ENCODE measurements at regions not wholly inside any gene's neighbourhood (a gene's known extent, or its start where the extent isn't known, plus 50 kb on each side); places are given as distances from the start of the nearest gene placed in this dataset.

- no peak for DNase-seq (ENCODE audit: low read depth)
- in situ Hi-C loops (cut with HindIII; ENCODE audit: low pct_unique_long_range_greater_than_20kb, low sequenced_read_pairs), result no loop called here
These were observed 172.8 kb downstream of the SUCNR1 start for GRCh38 chr3:152046280-152046679.

DNA sequence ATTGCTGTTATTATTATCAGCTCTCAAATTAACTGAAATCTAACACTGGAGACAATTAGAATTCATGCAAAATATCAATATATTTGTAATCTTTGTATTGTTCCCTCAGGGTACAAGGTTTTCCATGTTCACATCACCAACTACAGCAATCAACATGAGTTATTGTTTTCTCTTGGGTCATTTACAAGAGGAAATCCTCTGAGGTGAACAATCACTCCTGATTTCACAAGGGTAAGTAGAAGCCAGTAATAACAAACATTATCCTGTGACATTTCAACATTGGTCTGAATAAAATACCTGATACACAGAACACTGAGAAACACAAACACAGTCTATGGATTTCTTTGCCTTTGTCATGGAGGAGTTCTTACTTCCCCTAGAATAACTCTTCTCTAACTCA, 174.0 kb downstream of the SUCNR1 start:
- no peak for DNase-seq (ENCODE audit: low read depth)
- in situ Hi-C loops (cut with HindIII; ENCODE audit: low pct_unique_long_range_greater_than_20kb, low sequenced_read_pairs), result no loop called here

DNA sequence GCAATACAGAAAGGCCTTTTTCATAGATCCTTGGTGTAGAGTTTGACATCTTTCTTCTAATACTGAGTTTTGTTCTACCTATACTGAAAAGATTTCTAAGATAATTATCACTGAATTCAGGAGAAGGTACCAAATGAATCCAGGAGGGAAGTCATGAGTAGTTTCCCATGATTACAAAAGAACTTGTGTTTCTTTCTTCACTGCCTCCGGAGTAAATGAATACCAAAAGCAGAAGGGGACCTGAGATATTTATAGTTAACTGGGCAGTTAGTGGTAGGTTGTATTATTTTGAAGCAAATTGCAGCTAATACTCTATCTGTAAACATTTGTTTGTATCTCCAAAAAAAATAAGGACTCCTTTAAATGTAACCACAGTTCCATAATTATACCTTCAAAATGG, 175.4 kb downstream of the SUCNR1 start:
- DNase-seq (ENCODE audit: low read depth), result no peak
- in situ Hi-C loops (cut with HindIII; ENCODE audit: low pct_unique_long_range_greater_than_20kb, low sequenced_read_pairs), result no loop called here

- in situ Hi-C loops (cut with HindIII; ENCODE audit: low pct_unique_long_range_greater_than_20kb, low sequenced_read_pairs), result no loop called here
- DNase-seq (ENCODE audit: low read depth), result no peak
These were observed 177.5 kb downstream of the SUCNR1 start for GRCh38 chr3:152050903-152051302.

GRCh38 chr3:152051501-152052404, 178.3 kb downstream of the SUCNR1 start:
- DNase-seq (ENCODE audit: low read depth), result no peak
- in situ Hi-C loops (cut with HindIII; ENCODE audit: low pct_unique_long_range_greater_than_20kb, low sequenced_read_pairs), result no loop called here

DNA sequence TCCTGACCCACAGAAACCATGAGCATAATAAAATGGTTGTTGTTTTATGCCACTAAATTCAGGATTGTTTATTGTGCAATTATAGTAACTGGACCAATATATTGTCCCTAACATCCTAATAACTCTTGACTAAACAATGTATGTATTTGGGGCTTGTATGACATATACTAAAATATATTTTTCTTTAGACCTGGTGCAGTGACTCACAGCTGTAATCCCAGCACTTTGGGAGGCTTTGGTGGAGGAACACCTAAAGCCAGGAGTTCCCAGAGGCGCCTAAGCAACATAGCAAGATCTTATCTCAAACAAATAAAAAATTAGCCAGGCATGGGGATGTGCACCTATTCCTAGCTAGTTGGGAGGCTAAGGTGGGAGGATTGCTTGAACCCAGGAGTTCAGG, 180.4 kb downstream of the SUCNR1 start:
- in situ Hi-C loops (cut with HindIII; ENCODE audit: low pct_unique_long_range_greater_than_20kb, low sequenced_read_pairs), result no loop called here
- no peak for DNase-seq (ENCODE audit: low read depth)

DNA sequence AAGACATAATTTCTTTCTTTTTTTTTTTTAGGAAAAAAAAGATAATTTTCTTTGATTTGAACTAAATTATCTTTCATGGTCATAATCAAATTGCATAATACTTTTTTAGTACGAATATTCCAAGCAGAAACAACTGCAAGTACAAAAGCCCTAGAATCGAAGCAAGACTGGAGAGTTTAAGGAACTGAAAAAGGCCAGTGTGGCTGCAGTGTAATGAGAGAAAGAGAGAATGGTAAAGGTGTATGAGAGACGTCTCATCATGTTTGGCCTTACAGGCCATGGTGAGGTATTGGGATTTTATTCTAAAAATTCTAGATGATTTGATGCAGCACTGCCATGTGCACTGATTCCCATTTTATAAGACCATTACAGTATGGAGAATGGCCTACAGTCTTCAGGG, 180.9 kb downstream of the SUCNR1 start:
- no peak for DNase-seq (ENCODE audit: low read depth)
- in situ Hi-C loops (cut with HindIII; ENCODE audit: low pct_unique_long_range_greater_than_20kb, low sequenced_read_pairs), result no loop called here

DNA sequence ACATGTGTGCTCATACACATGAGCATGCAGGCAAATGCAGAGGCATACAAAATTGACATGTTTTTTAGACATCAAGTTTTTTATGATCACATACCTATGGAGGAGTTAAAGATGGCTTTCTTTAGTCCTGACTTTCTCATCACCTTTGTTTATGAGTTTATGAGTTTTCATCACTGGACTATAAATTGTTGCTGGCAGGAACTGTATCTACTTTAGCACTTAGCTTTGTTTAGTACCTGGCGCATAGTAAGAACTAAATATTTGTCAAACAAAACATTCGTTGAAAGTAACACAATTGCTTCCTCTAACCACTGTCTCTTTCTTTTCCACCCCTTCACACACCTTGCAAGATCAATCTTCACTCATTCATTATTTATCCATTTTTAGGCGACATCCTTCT, 182.6 kb downstream of the SUCNR1 start:
- DNase-seq (ENCODE audit: low read depth), result no peak
- in situ Hi-C loops (cut with HindIII; ENCODE audit: low pct_unique_long_range_greater_than_20kb, low sequenced_read_pairs), result no loop called here

GRCh38 chr3:152056481-152056880, 183.0 kb downstream of the SUCNR1 start:
- in situ Hi-C loops (cut with HindIII; ENCODE audit: low pct_unique_long_range_greater_than_20kb, low sequenced_read_pairs), result no loop called here
- DNase-seq (ENCODE audit: low read depth), result no peak

DNA sequence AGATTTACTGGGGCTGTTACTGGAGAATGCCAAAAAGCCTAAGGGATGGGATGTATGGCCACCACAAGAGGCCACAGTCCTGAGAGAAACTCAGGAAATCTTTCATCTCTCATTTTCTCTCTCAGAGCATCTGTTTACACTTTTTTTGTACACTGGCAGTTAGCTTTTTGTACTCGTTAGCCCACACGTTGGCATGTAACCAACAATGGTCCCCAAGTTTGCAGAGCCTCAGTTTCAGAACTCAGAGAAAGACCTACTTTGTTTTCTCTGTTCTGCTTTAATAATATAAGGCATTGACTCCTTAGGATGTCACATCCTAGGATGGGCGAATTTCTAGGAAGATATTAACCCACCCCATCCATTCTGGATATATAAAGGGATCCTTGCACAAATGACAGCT, 183.5 kb downstream of the SUCNR1 start:
- DNase-seq (ENCODE audit: low read depth), result no peak
- in situ Hi-C loops (cut with HindIII; ENCODE audit: low pct_unique_long_range_greater_than_20kb, low sequenced_read_pairs), result no loop called here

GRCh38 chr3:152058856-152059255, 185.4 kb downstream of the SUCNR1 start:
- DNase-seq (ENCODE audit: low read depth), result no peak
- in situ Hi-C loops (cut with HindIII; ENCODE audit: low pct_unique_long_range_greater_than_20kb, low sequenced_read_pairs), result no loop called here

GRCh38 chr3:152060701-152061100, 187.3 kb downstream of the SUCNR1 start:
- in situ Hi-C loops (cut with HindIII; ENCODE audit: low pct_unique_long_range_greater_than_20kb, low sequenced_read_pairs), result no loop called here
- no peak for DNase-seq (ENCODE audit: low read depth)

GRCh38 chr3:152061296-152061695, 187.9 kb downstream of the SUCNR1 start:
- no peak for DNase-seq (ENCODE audit: low read depth)
- in situ Hi-C loops (cut with HindIII; ENCODE audit: low pct_unique_long_range_greater_than_20kb, low sequenced_read_pairs), result no loop called here

GRCh38 chr3:152069871-152070270, 196.4 kb downstream of the SUCNR1 start:
- in situ Hi-C loops (cut with HindIII; ENCODE audit: low pct_unique_long_range_greater_than_20kb, low sequenced_read_pairs), result no loop called here
- no peak for DNase-seq (ENCODE audit: low read depth)

DNA sequence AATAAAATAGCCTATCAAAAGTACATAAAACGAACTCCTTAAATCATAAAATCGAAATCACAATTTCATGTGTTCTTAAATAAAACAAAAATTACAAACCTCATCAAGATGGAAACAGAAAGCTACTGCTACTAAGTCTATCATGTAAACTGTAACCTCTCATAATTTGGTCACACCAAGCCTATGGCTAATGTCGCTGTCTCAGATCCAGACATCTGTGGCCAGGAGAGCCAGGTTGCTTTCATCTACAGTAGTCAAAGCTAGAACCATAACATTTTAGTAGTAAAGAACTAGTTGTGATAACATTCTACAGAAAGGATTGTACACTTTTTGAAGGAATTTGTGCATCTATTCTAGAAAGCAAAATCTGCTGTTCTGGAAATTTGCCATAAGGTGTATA, 197.4 kb upstream of the MBNL1 start:
- DNase-seq (ENCODE audit: low read depth), result no peak
- in situ Hi-C loops (cut with HindIII; ENCODE audit: low pct_unique_long_range_greater_than_20kb, low sequenced_read_pairs), result no loop called here

DNA sequence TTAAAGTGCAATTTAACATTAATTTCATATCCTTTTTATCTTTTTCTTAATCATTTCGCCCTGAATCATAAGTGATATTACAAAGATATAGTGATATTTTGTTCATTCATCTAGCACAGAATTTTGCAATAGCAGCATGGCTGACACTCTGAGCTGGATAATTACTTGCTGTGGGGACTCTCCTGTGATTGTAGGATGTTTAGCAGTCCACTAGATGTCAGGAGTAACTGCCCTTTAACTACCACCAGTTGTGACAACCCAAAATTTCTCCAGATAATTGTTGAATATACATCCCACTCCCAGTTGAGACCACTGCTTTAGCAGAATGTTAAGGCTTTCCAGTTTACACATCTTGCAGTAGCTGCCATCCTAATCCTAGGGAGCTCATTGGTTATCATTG, 196.8 kb upstream of the MBNL1 start:
- in situ Hi-C loops (cut with HindIII; ENCODE audit: low pct_unique_long_range_greater_than_20kb, low sequenced_read_pairs), result no loop called here
- no peak for DNase-seq (ENCODE audit: low read depth)

DNA sequence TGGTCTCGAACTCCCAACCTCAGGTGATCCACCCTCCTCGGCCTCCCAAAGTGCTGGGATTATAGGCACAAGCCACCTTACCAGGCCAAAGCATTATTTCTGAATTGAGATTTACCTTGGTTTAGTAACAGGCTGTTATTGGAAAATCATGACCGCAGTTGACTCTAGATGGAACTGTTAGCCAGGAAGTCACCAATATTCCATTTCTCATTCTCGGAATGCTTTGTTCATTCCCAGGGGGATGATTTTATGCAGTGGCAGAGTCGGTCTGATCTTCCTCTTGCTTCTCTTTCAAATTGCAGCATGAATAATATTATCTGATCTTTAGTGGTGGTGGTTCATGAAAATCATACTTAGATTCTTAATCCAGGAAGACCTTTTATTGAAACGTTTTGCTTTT, 195.5 kb upstream of the MBNL1 start:
- in situ Hi-C loops (cut with HindIII; ENCODE audit: low pct_unique_long_range_greater_than_20kb, low sequenced_read_pairs), result no loop called here
- no peak for DNase-seq (ENCODE audit: low read depth)

- in situ Hi-C loops (cut with HindIII; ENCODE audit: low pct_unique_long_range_greater_than_20kb, low sequenced_read_pairs), result no loop called here
- DNase-seq (ENCODE audit: low read depth), result no peak
These were observed 192.6 kb upstream of the MBNL1 start for GRCh38 chr3:152076148-152076547.

- in situ Hi-C loops (cut with HindIII; ENCODE audit: low pct_unique_long_range_greater_than_20kb, low sequenced_read_pairs), result no loop called here
- DNase-seq (ENCODE audit: low read depth), result no peak
These were observed 188.7 kb upstream of the MBNL1 start for GRCh38 chr3:152079980-152080379.

- in situ Hi-C loops (cut with HindIII; ENCODE audit: low pct_unique_long_range_greater_than_20kb, low sequenced_read_pairs), result no loop called here
- no peak for DNase-seq (ENCODE audit: low read depth)
These were observed 185.6 kb upstream of the MBNL1 start for GRCh38 chr3:152083135-152083534.
